C1 segment of cervical spinal cord (tissue), 14 donors: ENCODE measurements at regions not wholly inside any gene's neighbourhood (a gene's known extent, or its start where the extent isn't known, plus 50 kb on each side); places are given as distances from the start of the nearest gene placed in this dataset.

ENCODE experiments used
- DNase-seq, 14 donors: peaks; one replicate each; lab custom pipeline; 2025; lab: John Stamatoyannopoulos, UW

DNA sequence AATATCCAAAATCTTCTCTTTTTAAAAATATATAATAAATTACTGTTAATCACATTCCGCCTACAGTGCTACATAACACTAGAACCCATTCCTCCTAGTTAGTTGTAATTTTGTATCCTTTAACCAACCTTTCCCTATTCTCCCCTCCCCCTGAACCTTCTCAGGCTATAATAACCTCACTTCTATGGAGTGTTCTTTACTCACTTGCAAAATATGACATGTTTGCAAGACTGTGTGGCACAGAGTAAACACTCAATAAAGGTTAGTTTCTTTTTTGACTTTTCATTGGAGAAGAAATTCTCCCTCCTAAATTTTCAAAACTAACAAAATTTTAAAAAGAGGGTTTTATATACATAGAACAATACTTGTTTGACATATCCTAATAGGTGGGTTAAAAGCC, 147.0 kb downstream of the FOXA2 start:
- no peak for DNase-seq

DNA sequence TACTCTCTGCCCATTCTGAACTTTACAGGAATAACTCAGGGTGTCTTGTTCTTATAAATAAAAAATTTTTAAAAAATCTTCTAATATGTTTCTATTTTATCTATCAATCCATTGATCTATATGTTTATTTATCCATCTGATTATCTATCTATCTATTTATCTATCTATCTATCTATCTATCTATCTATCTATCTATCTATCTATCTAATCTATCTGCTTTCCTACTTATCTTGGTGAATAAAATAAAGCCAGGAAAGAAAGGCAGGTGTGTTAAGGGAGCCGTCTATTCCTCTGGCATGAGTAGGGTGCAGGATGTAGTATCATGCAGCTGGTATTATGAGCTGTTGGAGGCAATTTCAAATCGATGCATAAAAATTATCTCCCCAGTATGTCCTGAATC, 153.0 kb downstream of the FOXA2 start:
- no peak for DNase-seq

- no peak for DNase-seq
Measured at GRCh38 chr20:22430746-22431168, 153.6 kb downstream of the FOXA2 start.

GRCh38 chr20:22430154-22430745, 154.1 kb downstream of the FOXA2 start:
- DNase-seq: no peak

- no peak for DNase-seq
Measured at GRCh38 chr20:22429175-22430153, 154.9 kb downstream of the FOXA2 start.

DNA sequence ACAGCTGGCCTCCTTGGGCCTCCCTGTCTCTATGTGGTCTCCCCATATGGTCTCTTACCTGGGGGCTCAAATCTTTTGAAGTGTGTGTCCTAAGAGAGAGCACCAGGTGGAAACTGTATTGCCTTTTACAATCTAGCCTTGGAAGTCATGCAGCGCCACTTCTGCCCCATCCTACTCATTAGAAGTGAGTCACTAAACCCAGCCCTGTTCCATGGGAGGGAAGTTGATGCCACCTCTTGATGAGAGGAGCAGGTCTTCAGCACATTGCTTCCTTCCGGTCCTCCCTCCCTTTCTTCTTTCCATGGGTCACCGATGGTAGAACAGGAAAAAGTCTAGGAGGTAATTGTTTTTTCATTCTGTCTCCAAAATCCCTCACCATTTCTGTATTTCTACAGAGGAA, 156.3 kb downstream of the FOXA2 start:
- no peak for DNase-seq

- DNase-seq: no peak
Measured at GRCh38 chr20:22426772-22427171, 157.6 kb downstream of the FOXA2 start.

- DNase-seq: no peak
Measured at GRCh38 chr20:22425344-22426295, 158.8 kb downstream of the FOXA2 start.

DNA sequence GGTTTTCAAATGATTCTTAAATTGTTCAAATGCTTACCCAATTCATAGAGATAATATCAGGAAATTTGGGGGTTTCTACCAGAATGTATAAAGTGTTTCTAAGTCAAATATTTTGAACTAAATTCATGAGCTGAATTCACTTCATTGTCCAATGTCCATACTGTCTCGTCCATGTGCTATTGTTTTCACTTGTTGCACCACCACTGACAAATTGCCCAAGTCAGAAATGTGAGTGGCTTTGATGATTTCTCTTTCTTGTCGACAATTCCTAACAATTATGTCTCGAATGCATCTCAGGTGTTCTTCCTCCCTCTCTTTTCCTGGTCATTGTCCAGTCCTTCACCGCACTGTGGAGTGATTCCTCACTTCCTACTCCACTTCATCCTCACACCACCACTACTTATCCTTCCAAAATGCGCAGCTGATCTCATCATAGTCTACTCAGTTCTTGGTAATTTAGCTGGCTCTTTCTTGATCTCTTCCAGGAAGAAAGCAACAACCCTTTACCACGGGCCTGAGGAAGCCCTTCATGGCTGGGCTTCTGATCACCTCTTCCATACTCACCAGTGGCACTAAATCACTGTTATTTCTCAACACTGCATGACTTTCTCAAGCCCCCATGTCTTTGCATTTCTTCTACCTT, 161.1 kb downstream of the FOXA2 start:
- DNase-seq: no peak

GRCh38 chr20:22420116-22420598, 164.2 kb downstream of the FOXA2 start:
- DNase-seq: no peak

- DNase-seq: no peak
Measured at GRCh38 chr20:22418738-22419137, 165.6 kb downstream of the FOXA2 start.

GRCh38 chr20:22414305-22414742, 170.0 kb downstream of the FOXA2 start:
- no peak for DNase-seq

DNA sequence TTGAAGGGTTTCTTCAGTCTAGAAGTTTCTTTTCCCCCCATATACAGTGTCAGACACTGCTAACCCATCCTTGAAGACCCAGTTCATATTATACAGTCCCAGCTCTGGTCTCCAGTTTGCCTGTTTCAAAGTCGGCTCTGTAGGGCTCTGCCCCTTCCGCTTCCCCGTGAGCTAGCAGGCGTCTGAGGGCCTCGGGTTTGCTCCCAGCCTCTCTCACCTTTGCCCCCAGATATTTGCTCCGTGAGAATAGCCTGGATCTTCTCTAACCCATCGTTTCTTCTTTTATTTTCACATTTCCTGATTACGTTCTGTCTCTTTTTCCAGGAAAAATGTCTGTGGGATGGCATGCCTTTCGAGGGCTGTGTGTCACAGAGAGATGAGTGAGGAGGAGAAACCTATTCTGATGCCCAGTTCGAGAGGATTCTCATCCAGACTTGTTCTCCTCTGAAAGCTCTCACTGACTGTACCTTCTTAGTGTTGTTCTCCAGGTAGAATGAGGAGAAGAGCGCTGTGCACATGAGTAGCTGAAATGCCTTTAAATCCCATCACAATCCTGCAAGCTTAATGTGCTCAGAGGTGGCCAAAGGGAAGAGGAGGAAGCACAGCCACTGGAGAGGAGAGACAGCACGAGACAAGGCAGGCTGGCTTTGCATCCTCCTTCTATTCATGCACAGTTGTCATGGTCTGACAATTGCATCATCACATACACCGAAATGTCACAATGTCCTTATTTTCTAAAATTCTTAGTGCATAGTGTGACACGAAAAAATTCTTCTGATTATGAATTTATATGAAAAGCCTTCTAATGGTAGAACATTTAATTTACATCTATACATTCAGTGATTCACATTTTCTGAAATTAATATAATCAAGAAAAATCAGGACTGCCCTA, 171.1 kb downstream of the FOXA2 start:
- no peak for DNase-seq

- no peak for DNase-seq
Measured at GRCh38 chr20:22411627-22412450, 172.5 kb downstream of the FOXA2 start.

DNA sequence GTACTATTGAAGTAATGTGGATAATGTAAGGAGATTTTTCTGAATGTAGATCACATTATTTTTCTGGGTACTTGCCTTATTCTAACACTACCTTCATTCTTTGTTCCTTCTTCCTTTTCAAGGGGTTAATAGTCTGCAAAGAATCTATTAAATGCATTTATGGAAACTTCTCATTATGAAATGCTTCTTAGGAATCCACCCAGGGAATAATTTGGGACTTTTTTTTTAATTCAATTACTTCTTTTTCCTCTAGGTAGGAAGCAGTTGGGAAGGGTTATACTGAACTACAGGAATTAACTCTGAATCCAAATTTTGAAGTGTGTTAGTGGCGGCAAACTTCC, 173.1 kb downstream of the FOXA2 start:
- DNase-seq: no peak

GRCh38 chr20:22410556-22411130, 173.7 kb downstream of the FOXA2 start:
- no peak for DNase-seq

DNA sequence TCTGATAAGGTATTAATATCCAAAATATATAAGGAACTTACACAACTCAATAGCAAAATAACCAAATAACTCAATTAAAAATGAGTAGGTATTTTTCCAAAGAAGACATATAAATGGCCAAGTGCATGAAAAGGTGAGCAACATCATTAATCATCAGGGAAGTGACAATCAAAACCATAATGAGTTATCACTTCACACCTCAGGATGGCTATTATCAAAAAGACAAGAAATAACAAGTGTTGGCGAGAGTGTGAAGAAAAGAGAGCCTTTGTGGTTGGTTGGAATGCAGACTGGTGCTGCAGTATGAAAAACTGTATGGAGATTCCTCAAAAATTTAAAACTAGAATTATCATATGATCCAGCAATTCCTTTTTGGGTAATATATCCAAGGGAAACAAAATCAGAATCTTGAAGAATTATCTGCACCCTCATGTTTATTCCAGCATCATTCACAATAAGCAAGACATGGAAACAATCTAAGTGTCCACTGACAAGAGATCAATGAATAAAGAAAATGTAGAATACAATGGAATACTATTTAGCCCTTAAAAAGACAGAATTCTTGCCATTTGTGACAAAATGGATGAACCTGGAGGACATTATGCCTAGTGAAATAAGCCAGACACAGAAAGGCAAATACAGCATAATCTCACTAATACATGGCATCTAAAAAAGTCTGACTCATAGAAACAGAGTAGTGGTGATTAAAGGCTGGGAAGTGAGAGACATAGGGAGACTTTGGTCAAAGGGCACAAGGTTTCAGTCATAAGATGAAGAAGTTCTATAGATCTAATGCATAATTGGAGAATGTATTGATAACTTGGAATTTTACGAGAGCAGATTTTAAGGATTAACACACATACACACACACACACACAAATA, 175.6 kb downstream of the FOXA2 start:
- DNase-seq: no peak
